IMR-90 (cell line): ENCODE measurements at regions not wholly inside any gene's neighbourhood (a gene's known extent, or its start where the extent isn't known, plus 50 kb on each side); places are given as distances from the start of the nearest gene placed in this dataset.

Source experiments
- ATAC-seq: fragments of 200-7000 bp; cut with Tn5 transposase; 2 replicates; pipeline ENCODE4 v1.9.1; 2020; ENCODE audit warnings: low read depth, mild to moderate bottlenecking, moderate library complexity
- BruUV-seq: library from RNA; stranded (reverse); fragments of 400-500 nt; replicated peaks from 2 replicates; lab custom pipeline; 2021; lab: Mats Ljungman, UMichigan
- CTCF ChIA-PET: fragments of 300-600 bp; formaldehyde crosslinking; extraction: SDS; loops from one replicate; lab custom pipeline; 2021; ENCODE audit warnings: antibody characterized with exemption; lab: Yijun Ruan, JAX
- POLR2A ChIA-PET: fragments of 300-600 bp; sonication (Branson Sonifier 250); formaldehyde crosslinking; loops from one replicate; lab custom pipeline; 2022; ENCODE audit warnings: antibody characterized with exemption; ENCODE audit not compliant: unreplicated experiment; lab: Charles Lee
- DNase-seq: peaks from one replicate; pipeline ENCODE4 v3.0.0; 2013
- H2AFZ ChIP-seq: replicated peaks from 2 replicates; pipeline ENCODE3; 2013; ENCODE audit warnings: low read length, mild to moderate bottlenecking; ENCODE audit not compliant: poor library complexity
- H2AK5ac ChIP-seq: 2 replicates; pipeline ENCODE4 v1.6.1; 2013; ENCODE audit warnings: low read depth, low read length, inconsistent platforms
- H2AK9ac ChIP-seq: replicated peaks from 2 replicates; pipeline ENCODE3; 2013; ENCODE audit warnings: mild to moderate bottlenecking, low read depth, low read length, moderate library complexity; ENCODE audit not compliant: poor library complexity
- H2BK120ac ChIP-seq: 2 replicates; pipeline ENCODE4 v1.6.1; 2013; ENCODE audit warnings: low read depth, low read length, inconsistent platforms
- H2BK15ac ChIP-seq: 3 replicates; pipeline ENCODE4 v1.6.1; 2013; ENCODE audit warnings: low read depth, low read length, inconsistent platforms
- H2BK20ac ChIP-seq: 2 replicates; pipeline ENCODE4 v1.6.1; 2013; ENCODE audit warnings: low read depth, mild to moderate bottlenecking, inconsistent platforms, low read length, moderate library complexity
- H2BK5ac ChIP-seq: 2 replicates; pipeline ENCODE4 v1.6.1; 2013; ENCODE audit warnings: mild to moderate bottlenecking, low read depth, low read length, inconsistent platforms; ENCODE audit not compliant: poor library complexity, severe bottlenecking
- H3K14ac ChIP-seq: replicated peaks from 2 replicates; pipeline ENCODE4 v1.6.1; 2013; ENCODE audit warnings: low read depth, low read length, inconsistent platforms
- H3K18ac ChIP-seq: 2 replicates; pipeline ENCODE4 v1.6.1; 2013; ENCODE audit warnings: low read depth, low read length, control low read depth
- H3K23ac ChIP-seq: 2 replicates; pipeline ENCODE4 v1.6.1; 2013; ENCODE audit warnings: low read depth, low read length, inconsistent platforms
- H3K27ac ChIP-seq: 2 replicates; pipeline ENCODE4 v1.5.1; 2013; ENCODE audit warnings: mild to moderate bottlenecking, control low read depth, low read length; ENCODE audit not compliant: insufficient read depth
- H3K27me3 ChIP-seq: 2 replicates; pipeline ENCODE4 v1.6.1; 2013; ENCODE audit warnings: low read length; ENCODE audit not compliant: control insufficient read depth, insufficient read depth
- H3K36me3 ChIP-seq: 2 replicates; pipeline ENCODE4 v1.6.1; 2013; ENCODE audit warnings: low read length, mixed read lengths; ENCODE audit not compliant: control insufficient read depth, insufficient read depth
- H3K4ac ChIP-seq: 2 replicates; pipeline ENCODE4 v1.6.1; 2013; ENCODE audit warnings: low read depth, low read length, inconsistent platforms
- H3K4me1 ChIP-seq: 2 replicates; pipeline ENCODE4 v1.6.1; 2013; ENCODE audit warnings: low read length, mixed read lengths; ENCODE audit not compliant: control insufficient read depth, insufficient read depth
- H3K4me2 ChIP-seq: 2 replicates; pipeline ENCODE4 v1.6.1; 2013; ENCODE audit warnings: low read depth, mild to moderate bottlenecking, control low read depth, low read length, moderate library complexity
- H3K4me3 ChIP-seq: 2 replicates; pipeline ENCODE4 v1.5.1; 2013; ENCODE audit warnings: low read depth, mild to moderate bottlenecking, control low read depth, low read length, moderate library complexity; ENCODE audit not compliant: insufficient read depth
- H3K56ac ChIP-seq: 2 replicates; pipeline ENCODE4 v1.6.1; 2013; ENCODE audit warnings: low read length, inconsistent platforms; ENCODE audit not compliant: insufficient read depth; ENCODE audit errors: extremely low read depth
- H3K79me1 ChIP-seq, 2 experiments: 2 replicates each; pipeline ENCODE4 v1.6.1; 2013; ENCODE audit warnings: low read length in 2 of 2, inconsistent platforms in 1 of 2, low read depth in 1 of 2
- H3K9ac ChIP-seq: 2 replicates; pipeline ENCODE4 v1.6.1; 2013; ENCODE audit warnings: low read depth, low read length, control low read depth
- H3K9me1 ChIP-seq: 2 replicates; pipeline ENCODE4 v1.6.1; 2013; ENCODE audit warnings: low read length, inconsistent platforms; ENCODE audit not compliant: insufficient read depth
- H3K9me3 ChIP-seq: 2 replicates; pipeline ENCODE4 v1.6.1; 2013; ENCODE audit warnings: low read length; ENCODE audit not compliant: control insufficient read depth, insufficient read depth
- H4K20me1 ChIP-seq: 2 replicates; pipeline ENCODE4 v1.6.1; 2013; ENCODE audit warnings: low read length, inconsistent platforms; ENCODE audit not compliant: insufficient read depth
- H4K5ac ChIP-seq: 2 replicates; pipeline ENCODE4 v1.6.1; 2013; ENCODE audit warnings: mild to moderate bottlenecking, low read depth, low read length, control low read depth
- H4K8ac ChIP-seq, 2 experiments: 2 replicates each; pipeline ENCODE4 v1.6.1; 2013; ENCODE audit warnings: low read depth in 2 of 2, low read length in 2 of 2, control low read depth in 1 of 2, inconsistent platforms in 1 of 2
- H4K91ac ChIP-seq: 2 replicates; pipeline ENCODE4 v1.6.1; 2013; ENCODE audit warnings: low read depth, low read length, inconsistent platforms; ENCODE audit not compliant: insufficient read depth
- CEBPB ChIP-seq: IDR thresholded peaks from 2 replicates; pipeline ENCODE4 v1.6.1; 2012; ENCODE audit warnings: low read depth, low read length, improper control_type of control experiment
- CHD1 ChIP-seq: IDR thresholded peaks from 2 replicates; pipeline ENCODE4 v1.6.1; 2012; ENCODE audit warnings: low read depth, low read length, improper control_type of control experiment
- FOS ChIP-seq: fragments of 150-350 bp; IDR thresholded peaks from 2 replicates; pipeline ENCODE4 v1.6.1; 2016; ENCODE audit warnings: low read depth, low read length
- MAFK ChIP-seq: IDR thresholded peaks from 2 replicates; pipeline ENCODE4 v1.6.1; 2012; ENCODE audit warnings: low read depth, low read length, improper control_type of control experiment
- NFE2L2 ChIP-seq: fragments of 150-350 bp; IDR thresholded peaks from 2 replicates; pipeline ENCODE4 v1.6.1; 2016; ENCODE audit warnings: low read depth, mild to moderate bottlenecking, low read length
- POLR2A ChIP-seq: IDR thresholded peaks from 2 replicates; pipeline ENCODE4 v1.6.1; 2012; ENCODE audit warnings: mild to moderate bottlenecking, low read depth, low read length
- RAD21 ChIP-seq: IDR thresholded peaks from 2 replicates; pipeline ENCODE4 v1.6.1; 2012; ENCODE audit warnings: low read length, improper control_type of control experiment
- RCOR1 ChIP-seq: IDR thresholded peaks from 2 replicates; pipeline ENCODE4 v1.6.1; 2012; ENCODE audit warnings: mild to moderate bottlenecking, low read length, improper control_type of control experiment; ENCODE audit not compliant: insufficient replicate concordance
- WGBS, 2 experiments: methylation state at CpG; one replicate each; pipeline versions ENCODE4 v1.1.5 to v1.1.7; 2013; ENCODE audit warnings: missing lambda C conversion rate in 2 of 2; ENCODE audit not compliant: insufficient read length in 1 of 2; ENCODE audit errors: extremely low coverage in 2 of 2; 5-methylcytosine and 5-hydroxymethylcytosine counted together
- dilution Hi-C: fragments of 300-500 bp; cut with HindIII; formaldehyde crosslinking; loops from one replicate; pipeline ENCODE4 v1.14.3; 2018; ENCODE audit warnings: low sequenced_read_pairs; ENCODE audit not compliant: unreplicated experiment
- in situ Hi-C: fragments of 300-500 bp; cut with MboI; formaldehyde crosslinking; loops from 3 replicates; pipeline ENCODE4 v1.14.3; 2019; ENCODE audit warnings: low sequenced_read_pairs, inconsistent platforms, mixed read lengths
- intact Hi-C: fragments of 100-400 bp; cut with micrococcal nuclease; formaldehyde crosslinking; loops from 2 replicates; pipeline ENCODE4 v1.10.0; 2022

- H3K4ac ChIP-seq: no peak overlapping the region
- no peak overlapping the region for H4K5ac ChIP-seq
- dilution Hi-C loops: no loop called here
- H2BK120ac ChIP-seq: no peak overlapping the region
- no peak overlapping the region for H3K23ac ChIP-seq
- no peak overlapping the region for H3K14ac ChIP-seq
- no peak overlapping the region for H3K4me2 ChIP-seq
- H3K27me3 ChIP-seq: no peaks in the 10 kb centered on the region; the same call in 1 of the 2 replicates
- no TSS peak for BruUV-seq
- H2BK15ac ChIP-seq: no peak overlapping the region
- H3K18ac ChIP-seq: no peak overlapping the region
- intact Hi-C loops: no loop called here
- H4K8ac ChIP-seq: no peak overlapping the region
- ATAC-seq (no peak), DNase-seq (no peak)
- H4K91ac ChIP-seq: no peak overlapping the region
- ChIA-PET CTCF (no interaction called here), POLR2A (no interaction called here)
- no peak overlapping the region for H2AFZ ChIP-seq
- TF ChIP-seq NFE2L2: no peak
- TF ChIP-seq CHD1: no peak
- no peak for TF ChIP-seq POLR2A
- TF ChIP-seq MAFK: no peak
- TF ChIP-seq RCOR1: no peak
- TF ChIP-seq CEBPB: no peak
- TF ChIP-seq FOS: no peak
- no peak for TF ChIP-seq RAD21
- H2BK5ac ChIP-seq: no peak overlapping the region
- H3K9me1 ChIP-seq: no peaks in the 10 kb centered on the region
- no peaks in the 10 kb centered on the region for H3K9me3 ChIP-seq
- no peak overlapping the region for H2BK20ac ChIP-seq
- no peaks in the 10 kb centered on the region for H3K36me3 ChIP-seq
- H2AK5ac ChIP-seq: no peak overlapping the region
- in situ Hi-C loops: no loop called here
- H3K79me1 ChIP-seq: no peaks in the 10 kb centered on the region
- no peak overlapping the region for H2AK9ac ChIP-seq
- no peaks in the 10 kb centered on the region for H4K20me1 ChIP-seq
- 67% methylated on average over 2 of the region's 3 CpGs; no CpG with 5 or more reads in 1 of the 2 experiments for WGBS, 2 experiments
- no peak overlapping the region for H3K27ac ChIP-seq
- no peaks in the 10 kb centered on the region for H3K4me1 ChIP-seq
- no peak overlapping the region for H3K4me3 ChIP-seq
- no peak overlapping the region for H3K9ac ChIP-seq
- no peak overlapping the region for H3K56ac ChIP-seq
These were observed 211.2 kb upstream of the PTBP2 start for GRCh38 chr1:96510391-96510790.
